Calu3 (cell line): ENCODE measurements at regions not wholly inside any gene's neighbourhood (a gene's known extent, or its start where the extent isn't known, plus 50 kb on each side); places are given as distances from the start of the nearest gene placed in this dataset.

Source experiments
- BruUV-seq: library from RNA; stranded (reverse); fragments of 400-500 nt; replicated peaks from 2 replicates; lab custom pipeline; 2021; lab: Mats Ljungman, UMichigan
- CTCF ChIA-PET: fragments of 300-600 bp; sonication (Branson Sonifier 250); formaldehyde crosslinking; loops from one replicate; lab custom pipeline; 2022; ENCODE audit warnings: antibody characterized with exemption; lab: Charles Lee
- DNase-seq: peaks from one replicate; pipeline ENCODE4 v3.0.0; 2022
- H3K27ac Mint-ChIP-seq: one replicate; pipeline ENCODE4 v1.8.0; 2022; ENCODE audit warnings: mixed read lengths; ENCODE audit not compliant: unreplicated experiment
- H3K27me3 Mint-ChIP-seq: one replicate; pipeline ENCODE4 v1.8.0; 2022; ENCODE audit warnings: mixed read lengths; ENCODE audit not compliant: unreplicated experiment
- H3K36me3 Mint-ChIP-seq: one replicate; pipeline ENCODE4 v1.8.0; 2022; ENCODE audit warnings: mild to moderate bottlenecking, moderate library complexity, mixed read lengths; ENCODE audit not compliant: insufficient read depth, unreplicated experiment
- H3K4me1 Mint-ChIP-seq: one replicate; pipeline ENCODE4 v1.8.0; 2022; ENCODE audit warnings: mild to moderate bottlenecking, low read depth, mixed read lengths; ENCODE audit not compliant: unreplicated experiment
- H3K4me3 Mint-ChIP-seq: one replicate; pipeline ENCODE4 v1.8.0; 2022; ENCODE audit warnings: mild to moderate bottlenecking, low read depth, moderate library complexity, mixed read lengths; ENCODE audit not compliant: unreplicated experiment
- H3K9me3 Mint-ChIP-seq: one replicate; pipeline ENCODE4 v1.8.0; 2022; ENCODE audit warnings: low read depth, mixed read lengths; ENCODE audit not compliant: unreplicated experiment
- CTCF ChIP-seq: fragments of 200-600 bp; IDR thresholded peaks from one replicate; pipeline ENCODE4 v1.8.0; 2022; ENCODE audit warnings: antibody characterized with exemption; ENCODE audit not compliant: unreplicated experiment
- intact Hi-C: fragments of 100-400 bp; cut with micrococcal nuclease; formaldehyde crosslinking; loops from one replicate; pipeline ENCODE4 v1.10.0; 2022; ENCODE audit not compliant: unreplicated experiment

- H3K27ac Mint-ChIP-seq, result no peak overlapping the region
- no peaks in the 10 kb centered on the region for H3K27me3 Mint-ChIP-seq
- no peaks in the 10 kb centered on the region for H3K4me1 Mint-ChIP-seq
- CTCF ChIA-PET, result no interaction called here
- no peaks in the 10 kb centered on the region for H3K36me3 Mint-ChIP-seq
- BruUV-seq, result no TSS peak
- no peak for TF ChIP-seq CTCF
- no peak for DNase-seq
- H3K9me3 Mint-ChIP-seq, result no peaks in the 10 kb centered on the region
- no peak overlapping the region for H3K4me3 Mint-ChIP-seq
- intact Hi-C loops, result no loop called here
Observed at GRCh38 chr1:57674801-57675200, 250.9 kb upstream of the DAB1 start.

- DNase-seq, result no peak
- H3K36me3 Mint-ChIP-seq, result no peaks in the 10 kb centered on the region
- no peaks in the 10 kb centered on the region for H3K27me3 Mint-ChIP-seq
- no peaks in the 10 kb centered on the region for H3K4me1 Mint-ChIP-seq
- no peak overlapping the region for H3K27ac Mint-ChIP-seq
- CTCF ChIA-PET, result no interaction called here
- intact Hi-C loops, result no loop called here
- H3K4me3 Mint-ChIP-seq, result no peak overlapping the region
- BruUV-seq, result no TSS peak
- H3K9me3 Mint-ChIP-seq, result peaks cover 2% of the 10 kb centered on the region
- TF ChIP-seq CTCF, result no peak
Observed at GRCh38 chr1:57672346-57673140, 248.7 kb upstream of the DAB1 start.

GRCh38 chr1:57671750-57672149, 247.9 kb upstream of the DAB1 start:
- Mint-ChIP-seq H3K4me3 (no peak overlapping the region), H3K36me3 (no peaks in the 10 kb centered on the region), H3K27me3 (no peaks in the 10 kb centered on the region), H3K27ac (no peak overlapping the region), H3K9me3 (peaks cover 9% of the 10 kb centered on the region), H3K4me1 (no peaks in the 10 kb centered on the region)
- CTCF ChIA-PET, result no interaction called here
- BruUV-seq, result no TSS peak
- no peak for DNase-seq
- intact Hi-C loops, result no loop called here
- TF ChIP-seq CTCF, result no peak

DNA sequence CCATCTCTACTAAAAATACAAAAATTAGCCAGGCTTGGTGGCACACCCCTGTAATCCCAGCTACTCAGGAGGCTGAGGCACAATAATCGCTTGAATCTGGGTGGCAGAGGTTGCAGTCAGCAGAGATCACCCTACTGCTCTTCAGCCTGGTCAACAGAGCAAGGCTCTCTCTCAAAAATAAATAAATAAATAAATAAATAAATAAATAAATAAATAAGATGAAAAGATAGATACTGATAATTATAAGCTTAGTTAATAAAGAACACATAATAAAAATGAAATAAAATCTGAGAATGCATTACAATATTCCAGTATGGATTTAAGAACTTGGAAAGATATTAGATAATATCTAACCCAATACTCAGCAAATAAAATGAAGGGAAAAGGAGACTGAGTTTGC, 235.9 kb upstream of the DAB1 start:
- H3K27ac Mint-ChIP-seq, result no peak overlapping the region
- no peak for TF ChIP-seq CTCF
- no peak overlapping the region for H3K4me3 Mint-ChIP-seq
- H3K4me1 Mint-ChIP-seq, result no peaks in the 10 kb centered on the region
- no peak for DNase-seq
- H3K27me3 Mint-ChIP-seq, result no peaks in the 10 kb centered on the region
- H3K36me3 Mint-ChIP-seq, result no peaks in the 10 kb centered on the region
- intact Hi-C loops, result no loop called here
- peaks cover 7% of the 10 kb centered on the region for H3K9me3 Mint-ChIP-seq
- BruUV-seq, result no TSS peak
- CTCF ChIA-PET, result no interaction called here
